NCI-H2081 (cell line): ENCODE measurements at regions not wholly inside any gene's neighbourhood (a gene's known extent, or its start where the extent isn't known, plus 50 kb on each side); places are given as distances from the start of the nearest gene placed in this dataset.
"Not testable (repeated sequence)": the region's sequence is repeated elsewhere in the genome, so short reads cannot be mapped to it uniquely, and the experiment has no call there.

Experiments
- DNase-seq, 2 experiments: peaks; one replicate each; lab custom pipeline; 2025; lab: John Stamatoyannopoulos, UW

DNA sequence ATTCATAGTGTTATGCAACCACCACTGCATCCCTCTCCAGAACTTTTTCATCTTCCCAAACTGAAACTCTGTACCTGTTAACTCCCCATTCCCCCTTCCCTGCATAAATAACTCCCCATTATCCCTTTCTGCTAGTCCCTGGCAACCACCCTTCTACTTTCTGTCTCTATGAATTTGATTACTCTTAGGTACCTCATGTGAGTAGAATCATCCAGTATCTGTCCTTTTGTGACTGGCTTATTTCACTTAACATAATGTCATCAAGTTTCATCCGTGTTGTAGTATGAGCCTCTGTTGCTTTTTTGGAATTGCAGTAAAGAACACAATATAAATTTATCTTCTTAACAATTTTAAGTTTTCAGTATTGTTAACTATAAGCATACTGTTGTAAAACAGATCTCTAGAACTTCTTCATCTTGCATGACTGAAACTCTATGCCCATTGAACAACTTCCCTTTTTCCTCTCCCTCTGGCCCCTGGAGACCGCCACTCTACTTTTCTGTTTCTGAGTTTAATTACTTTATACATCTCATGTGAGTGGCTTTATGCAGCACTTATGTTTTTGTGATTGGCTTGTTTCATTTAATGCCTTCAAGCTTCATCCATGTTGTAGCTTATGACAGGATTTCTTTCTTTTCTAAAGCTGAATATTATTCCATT lies 87.3 kb upstream of the ABCC4 start:
- DNase-seq = no peak

DNA sequence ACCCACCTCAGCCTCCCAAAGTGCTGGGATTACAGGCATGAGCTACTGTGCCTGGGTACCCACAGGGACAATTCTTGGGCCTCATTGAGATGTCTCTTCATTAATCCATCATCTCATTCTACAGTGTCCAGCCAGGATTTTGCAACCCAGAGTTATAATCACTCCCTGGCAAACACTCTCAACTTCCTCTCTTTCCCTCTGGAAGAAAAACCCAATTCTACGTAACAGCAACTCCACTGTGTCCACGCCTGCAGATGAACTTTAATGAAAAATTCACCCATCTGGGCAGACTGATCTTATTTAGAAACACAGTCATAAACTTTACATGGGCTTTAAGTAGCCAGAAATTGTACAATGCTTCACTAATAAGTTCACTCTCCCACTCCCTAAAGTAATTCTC lies 90.1 kb upstream of the ABCC4 start:
- DNase-seq = no peak

DNA sequence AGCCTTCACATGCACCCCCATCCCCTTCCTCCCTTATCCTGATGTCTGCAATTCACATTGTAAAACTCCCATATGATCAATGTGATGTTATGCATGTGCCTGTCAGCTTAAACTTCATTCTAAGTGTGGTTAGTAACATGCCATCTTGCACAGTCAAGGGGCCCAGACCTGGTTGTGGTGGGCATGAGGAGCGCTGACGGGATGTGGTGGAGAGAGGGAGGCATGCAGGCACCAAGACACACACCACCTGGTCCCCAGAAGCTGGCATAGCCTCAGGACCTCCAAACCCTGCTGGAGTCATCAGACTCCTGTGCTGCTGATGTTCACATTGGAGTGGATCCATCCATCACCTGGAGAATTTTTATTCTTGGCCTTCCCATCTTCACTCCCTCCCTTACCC lies 90.5 kb upstream of the ABCC4 start:
- DNase-seq = no peak

DNA sequence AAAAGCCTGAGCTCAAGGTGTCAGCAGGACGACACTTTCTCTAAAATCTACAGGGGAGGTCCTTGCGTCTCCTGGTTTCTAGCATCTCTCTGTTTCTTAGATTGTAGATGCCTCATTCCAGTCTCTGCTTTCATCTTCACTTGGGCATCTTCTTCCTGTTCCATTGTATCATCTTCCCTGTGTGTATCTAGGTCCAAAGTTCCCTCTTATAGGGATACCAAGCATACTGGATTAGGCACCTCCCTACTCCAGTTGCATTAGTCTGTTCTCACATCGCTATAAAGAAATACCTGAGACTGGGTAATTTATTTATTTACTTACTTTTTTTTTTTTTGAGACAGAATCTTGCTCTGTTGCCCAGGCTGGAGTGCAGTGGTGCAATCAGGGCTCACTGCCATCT lies 91.3 kb upstream of the ABCC4 start:
- no peak for DNase-seq

DNA sequence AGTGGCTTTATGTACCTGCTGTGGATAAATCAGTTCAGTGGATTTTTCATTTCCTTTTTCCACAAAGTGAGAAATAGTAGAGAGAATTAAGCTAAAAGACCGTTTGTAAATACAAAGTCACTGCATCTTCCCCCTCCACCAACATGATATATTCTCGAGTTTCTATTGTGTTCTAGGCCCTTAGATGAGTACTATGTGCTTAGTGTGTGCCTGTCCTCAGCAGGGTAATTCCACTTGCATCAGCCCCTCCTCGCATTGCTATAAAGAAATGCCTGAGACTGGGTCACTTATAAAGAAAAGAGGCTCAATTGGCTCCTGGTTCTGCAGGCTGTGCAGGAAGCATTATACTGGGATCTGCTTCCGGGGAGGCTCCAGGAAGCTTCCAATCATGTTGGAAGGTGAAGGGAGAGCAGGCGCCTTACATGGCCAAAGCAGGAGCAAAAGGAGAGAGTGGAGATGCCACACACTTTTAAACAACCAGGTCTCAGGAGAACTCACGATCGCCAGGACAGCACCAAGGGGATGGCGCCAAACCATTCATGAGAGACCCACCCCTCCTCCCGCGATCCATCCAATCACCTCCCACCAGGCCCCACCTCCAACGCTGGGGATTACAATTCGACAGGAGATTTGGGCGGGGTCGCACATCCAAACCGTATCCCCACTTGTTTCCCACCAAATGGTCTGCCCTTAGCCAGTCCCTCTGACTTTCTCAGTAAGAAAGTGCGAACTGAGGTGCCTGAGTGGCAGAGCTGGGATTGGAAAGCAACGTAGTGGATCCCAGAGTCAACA lies 102.3 kb upstream of the ABCC4 start:
- DNase-seq = no peak

DNA sequence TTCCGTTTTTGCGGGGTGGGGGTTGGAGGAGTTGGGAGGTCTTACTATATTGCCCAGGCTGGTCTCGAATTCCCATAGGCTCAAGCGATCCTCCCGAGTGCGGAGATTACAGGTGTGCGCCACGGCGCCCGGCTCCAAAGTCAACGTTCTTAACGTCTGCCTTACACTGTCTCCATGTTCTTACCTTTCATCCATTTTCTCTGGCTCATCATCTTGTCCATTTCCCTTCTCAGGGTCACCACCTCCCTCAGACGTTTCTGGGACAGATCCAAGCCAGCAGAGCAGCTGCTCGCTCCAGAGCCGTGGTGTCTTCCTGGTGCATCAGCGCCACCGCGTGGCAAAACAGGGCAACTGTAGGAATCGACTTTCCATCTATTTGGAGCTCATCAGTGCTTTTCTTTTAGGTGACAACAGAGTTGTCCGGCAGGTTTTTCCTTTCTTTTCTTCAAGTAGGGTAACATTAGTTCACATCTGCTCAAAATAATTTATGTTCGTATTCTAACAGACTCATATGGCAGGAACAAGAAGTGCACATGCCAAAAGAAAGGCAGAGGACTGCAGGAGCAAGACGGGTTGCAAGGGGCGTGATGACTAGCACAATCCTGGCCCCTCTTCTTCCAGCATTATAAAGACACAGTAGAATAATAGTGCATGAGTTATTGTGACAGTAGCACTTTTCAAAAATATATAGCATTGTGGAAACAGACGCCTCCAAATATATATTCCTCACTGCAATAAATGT lies 103.1 kb upstream of the ABCC4 start:
- peak; percentile 64 to 79 for DNase-seq

DNA sequence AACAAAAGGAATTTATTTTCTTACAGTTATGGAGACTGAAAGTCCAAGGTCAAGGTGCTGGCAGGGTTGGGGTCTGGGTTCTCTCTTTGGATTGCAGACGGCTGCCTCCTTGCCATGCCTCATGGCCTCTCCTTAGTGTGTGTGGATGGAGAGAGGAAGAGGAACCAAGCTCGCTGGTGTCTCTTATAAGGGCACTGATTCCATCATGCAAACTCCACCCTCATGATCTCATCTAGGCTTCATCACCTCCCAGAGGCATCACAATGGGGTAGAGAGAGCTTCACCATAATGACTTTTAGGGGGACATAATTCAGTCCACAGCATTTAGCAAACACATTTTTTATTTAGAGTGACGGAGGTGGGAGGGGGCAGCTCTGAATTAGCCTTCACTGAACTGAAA lies 104.9 kb upstream of the ABCC4 start:
- no peak for DNase-seq

DNA sequence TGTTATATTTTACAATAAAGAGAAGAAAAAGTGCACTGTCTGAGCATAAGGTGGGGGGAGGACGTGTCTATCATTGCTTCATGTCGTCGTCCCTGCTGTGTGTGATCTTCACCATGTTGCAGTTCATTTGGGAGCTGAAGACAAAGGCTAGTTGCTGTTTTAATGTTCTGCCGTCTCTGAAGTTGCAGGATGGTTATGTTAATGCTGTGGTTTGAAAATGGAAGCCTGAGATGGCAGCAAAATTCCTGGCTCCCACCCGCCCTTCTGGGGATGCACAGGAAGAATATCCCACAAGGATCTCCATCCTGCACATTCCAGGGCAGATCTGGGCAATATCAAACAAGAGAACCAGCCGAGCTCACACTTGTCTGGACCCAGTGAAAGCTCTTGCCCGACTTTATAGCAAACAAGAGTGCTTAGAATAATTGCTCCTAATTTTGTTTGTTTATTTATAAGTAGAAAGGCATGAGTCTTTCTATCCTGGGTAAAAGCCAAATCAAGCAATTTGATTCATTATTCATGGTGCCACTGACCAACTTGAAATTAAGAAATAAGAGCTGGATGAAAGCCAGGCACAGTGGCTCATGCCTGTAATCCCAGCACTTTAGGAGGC lies 110.3 kb upstream of the ABCC4 start:
- DNase-seq = no peak

DNA sequence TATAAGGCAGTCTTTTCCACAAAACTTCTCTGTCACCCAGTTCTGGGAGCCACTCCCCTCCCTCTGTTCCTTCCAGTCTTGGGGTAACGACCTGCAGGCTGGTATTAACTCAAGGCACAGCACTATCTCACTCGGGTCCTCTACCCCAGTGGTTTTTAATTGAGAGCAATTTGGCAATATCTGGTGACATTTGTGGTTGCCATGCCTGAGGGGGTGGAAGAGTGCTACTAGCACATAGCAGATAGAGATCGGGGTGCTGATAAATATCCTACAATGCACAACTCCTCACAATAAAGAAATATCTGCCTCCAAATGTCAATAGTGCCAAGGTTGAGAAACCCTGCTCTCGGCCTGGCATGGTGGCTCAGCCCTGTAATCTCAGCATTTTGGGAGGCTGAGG lies 117.7 kb upstream of the ABCC4 start:
- DNase-seq = no peak

DNA sequence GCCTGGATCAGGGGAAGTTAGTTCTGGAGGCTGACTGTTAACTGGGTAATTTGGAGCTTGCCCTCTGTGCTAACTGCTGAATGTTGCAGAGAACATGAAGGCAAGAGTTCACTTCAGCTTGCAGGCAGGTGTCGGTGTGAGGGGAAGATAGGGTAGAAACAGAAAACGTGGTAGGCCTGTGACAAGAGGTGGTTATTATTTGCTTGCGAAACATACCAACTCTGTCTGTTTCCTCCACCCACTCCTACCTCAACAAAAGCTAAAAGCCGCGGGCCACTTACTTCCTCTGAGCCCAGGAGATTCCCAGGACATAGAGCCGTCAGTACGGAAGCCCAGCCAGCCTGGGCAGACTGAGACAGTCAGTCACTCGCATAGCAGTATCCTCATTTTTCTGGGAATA lies 119.2 kb upstream of the ABCC4 start:
- no peak for DNase-seq

DNA sequence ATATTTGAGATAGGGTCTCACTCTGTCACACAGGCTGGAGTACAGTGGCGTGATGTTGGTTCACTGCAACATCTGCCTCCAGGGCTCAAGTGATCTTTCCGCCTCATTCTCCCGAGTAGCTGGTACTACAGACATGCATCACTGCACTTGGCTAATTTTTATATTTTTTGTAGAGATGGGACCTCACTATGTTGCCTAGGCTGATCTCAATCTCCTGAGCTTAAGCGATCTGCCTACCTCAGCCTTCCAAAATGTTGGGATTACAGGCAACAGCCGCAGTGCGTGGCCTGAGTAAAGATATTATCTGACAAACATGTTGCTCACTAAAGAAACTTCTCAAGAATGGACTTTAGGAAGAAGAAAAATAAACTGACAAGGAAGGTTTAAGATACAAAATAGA lies 125.4 kb upstream of the ABCC4 start:
- no peak for DNase-seq

DNA sequence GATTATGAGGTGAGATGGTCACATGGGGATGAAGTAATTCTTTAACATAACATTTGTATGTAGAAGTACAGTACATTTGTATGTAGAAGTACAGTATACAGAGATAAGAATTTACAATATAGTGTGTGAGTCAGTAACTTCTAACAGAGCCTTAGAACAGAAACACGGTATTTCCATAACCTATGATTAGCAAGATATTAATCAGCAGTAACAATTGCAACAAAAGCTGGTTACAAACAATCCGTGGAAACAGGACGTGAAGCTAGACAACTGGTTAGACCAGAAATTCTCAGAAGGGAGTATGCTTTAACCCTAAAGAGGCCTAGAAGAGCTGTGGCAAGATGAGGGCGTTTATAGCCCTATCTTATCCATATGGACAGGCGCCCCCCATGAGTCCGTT lies 122.0 kb upstream of the CLDN10 start:
- DNase-seq = not testable (repeated sequence)

DNA sequence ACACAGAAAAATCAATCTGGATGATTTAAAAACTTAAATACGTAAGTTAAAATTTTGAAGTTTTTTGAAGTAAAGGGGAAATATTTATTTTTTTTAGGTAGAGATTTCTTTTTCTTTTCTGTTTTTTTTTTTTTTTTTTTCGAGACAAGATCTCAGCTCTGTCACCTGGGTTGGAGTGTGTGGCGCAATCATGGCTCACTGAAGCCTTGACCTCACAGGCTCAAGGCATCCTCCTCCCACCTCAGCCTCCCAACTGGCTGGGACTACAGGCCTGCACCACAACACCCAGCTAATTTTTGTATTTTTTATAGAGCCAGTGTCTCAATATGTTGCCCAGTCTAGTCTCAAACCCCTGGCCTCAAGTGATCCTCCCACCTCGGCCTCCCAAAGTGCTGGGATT lies 120.4 kb upstream of the CLDN10 start:
- DNase-seq = no peak

DNA sequence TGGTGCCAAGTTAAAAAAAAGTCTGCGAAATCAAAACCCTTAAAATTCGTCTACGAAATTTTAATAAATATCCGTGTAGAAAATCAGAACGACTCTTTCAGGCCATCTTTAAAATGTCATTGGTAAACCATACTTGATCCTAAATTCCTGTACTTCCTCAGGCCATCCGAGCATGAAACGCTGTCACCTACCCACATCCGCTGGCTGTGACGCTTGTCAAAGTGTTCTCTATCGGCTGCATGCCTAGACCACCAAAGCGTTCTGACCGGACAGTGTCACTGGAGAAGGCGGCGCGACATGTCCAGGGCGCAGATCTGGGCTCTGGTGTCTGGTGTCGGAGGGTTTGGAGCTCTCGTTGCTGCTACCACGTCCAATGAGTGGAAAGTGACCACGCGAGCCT lies 119.0 kb upstream of the CLDN10 start:
- no peak for DNase-seq

DNA sequence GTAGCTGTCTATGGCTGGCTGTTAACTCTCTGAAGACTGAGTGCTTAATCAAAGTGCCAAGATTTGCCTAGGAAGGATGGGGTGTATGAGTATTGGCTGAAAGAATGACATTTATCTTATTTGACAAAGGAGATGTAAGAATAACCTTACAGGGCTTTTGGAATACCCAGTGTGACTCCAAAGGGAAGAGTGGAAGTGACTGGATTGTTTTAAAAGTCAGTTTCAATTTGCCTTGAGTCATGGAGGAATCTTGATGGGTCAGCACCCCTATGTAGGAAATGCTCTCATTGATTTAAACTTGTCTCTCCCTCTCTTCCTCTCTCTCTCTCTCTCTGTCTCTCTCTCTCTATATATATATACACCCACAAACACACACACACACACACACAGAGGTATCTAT lies 118.4 kb upstream of the CLDN10 start:
- no peak for DNase-seq

DNA sequence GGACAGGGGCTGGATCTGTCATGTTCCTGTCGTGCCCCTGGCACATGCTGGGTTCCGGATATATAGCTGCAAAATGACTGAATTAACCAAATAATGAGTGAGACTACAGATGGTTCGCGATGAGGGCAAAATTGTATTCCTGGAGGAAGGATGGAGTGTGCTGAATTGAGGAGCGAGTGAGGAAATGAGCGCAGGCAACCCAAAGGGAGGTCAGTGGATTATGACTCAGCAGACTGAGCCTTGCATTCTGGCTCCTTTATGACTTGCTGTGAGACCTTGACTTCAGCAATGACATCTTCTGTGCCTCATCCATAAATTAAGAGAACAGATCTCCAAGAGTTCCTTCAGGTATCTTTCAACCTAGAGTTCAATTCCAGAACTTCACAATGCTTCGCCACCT lies 115.0 kb upstream of the CLDN10 start:
- no peak for DNase-seq

DNA sequence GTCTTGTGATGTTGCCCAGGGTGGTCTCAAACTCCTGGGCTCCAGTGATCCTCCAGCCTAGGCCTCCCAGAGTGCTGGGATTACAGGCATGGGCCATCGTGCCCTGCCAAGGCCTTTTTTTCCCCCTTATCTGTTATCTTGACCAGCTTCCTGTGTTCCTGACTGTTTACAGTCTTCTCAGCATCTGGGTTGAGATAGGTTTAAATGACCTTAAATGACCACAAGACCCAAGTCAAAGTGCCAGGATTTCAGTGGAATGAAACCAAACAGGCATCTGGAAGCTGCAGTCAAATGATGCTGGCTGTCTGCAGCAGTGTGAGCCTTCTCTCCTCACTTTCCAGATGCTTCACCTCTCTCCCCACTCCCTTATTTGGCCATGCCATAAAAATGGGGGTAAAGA lies 114.2 kb upstream of the CLDN10 start:
- DNase-seq = no peak

DNA sequence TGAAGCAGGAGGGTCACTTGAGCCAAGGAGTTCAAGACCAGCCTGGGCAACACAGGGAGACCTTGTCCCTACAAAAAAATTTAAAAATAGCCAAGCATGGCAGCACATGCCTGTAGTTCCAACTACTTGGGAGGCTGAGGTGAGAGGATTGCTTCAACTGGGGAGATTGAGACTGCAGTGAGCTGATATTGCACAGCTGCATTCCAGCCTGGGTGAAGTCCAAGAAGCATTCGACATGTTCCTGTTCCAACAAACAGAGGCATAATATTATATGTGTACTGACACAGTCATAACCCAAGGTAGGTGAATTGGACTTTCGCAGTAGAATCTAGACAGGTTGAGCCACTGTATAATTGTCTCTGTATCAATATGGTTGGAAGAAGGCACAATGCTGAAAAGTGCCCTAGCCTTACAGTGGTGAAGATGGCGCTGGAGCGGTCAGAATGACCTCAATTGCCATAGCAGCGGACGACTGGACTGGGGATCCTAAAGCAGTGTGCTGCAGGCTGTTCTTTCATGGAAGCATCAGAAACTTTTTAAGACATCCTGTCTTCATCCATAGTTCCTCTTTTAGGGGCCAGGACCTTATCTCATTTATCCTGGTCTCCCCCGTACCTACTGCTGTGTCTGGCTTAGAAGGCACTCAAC lies 112.0 kb upstream of the CLDN10 start:
- DNase-seq = no peak

DNA sequence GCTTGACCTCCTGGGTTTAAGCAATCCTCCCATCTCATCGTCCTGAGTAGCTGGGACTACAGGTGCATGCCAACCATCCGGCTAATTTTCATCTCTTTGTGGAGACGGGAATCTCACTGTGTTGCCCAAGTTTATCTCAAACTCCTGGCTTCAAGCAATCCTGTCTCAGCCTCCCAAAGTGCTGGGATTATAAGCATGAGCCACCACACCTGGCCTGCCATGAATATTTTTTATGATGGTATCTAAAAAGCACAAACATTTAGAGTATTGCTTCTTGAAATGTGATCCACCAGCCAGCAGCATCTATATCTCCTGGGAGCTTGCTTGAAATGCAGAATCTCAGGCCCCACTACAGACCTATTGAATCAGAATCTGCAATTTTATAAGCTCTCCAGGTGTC lies 111.2 kb upstream of the CLDN10 start:
- DNase-seq = no peak

DNA sequence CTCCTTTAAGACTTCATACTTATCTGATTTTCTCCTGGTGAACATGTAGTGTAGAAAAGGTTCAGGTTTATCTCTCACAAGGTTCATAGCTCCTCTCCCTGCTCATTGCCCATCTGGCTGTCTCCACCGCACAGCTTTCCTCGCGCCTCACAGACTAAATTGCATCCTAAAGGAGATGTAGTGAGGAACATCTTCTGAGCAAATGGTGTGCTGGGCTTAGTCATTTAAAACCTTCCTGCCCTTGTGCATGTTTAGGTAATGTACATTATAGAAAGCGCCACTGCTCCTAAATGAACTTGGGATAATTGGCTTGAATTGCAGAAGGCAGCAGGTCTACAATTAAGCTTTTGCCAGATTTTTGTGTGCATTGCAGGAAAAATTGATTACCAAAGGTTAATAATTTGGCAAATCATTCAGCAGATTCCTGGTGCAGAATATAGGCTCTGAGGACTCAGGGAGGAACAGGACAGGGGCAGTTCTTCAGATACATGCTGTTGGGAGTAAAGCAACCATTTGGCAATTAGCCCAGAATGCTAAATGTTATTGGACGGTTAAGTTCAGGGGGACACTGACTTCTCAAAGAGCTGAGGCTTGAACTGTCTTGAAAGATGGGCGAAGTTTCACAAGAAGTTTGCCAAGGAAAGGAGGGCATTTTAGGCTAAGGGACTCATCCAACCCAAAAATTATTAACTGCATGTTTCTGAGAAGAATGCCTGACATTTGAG lies 108.4 kb upstream of the CLDN10 start:
- no peak for DNase-seq

DNA sequence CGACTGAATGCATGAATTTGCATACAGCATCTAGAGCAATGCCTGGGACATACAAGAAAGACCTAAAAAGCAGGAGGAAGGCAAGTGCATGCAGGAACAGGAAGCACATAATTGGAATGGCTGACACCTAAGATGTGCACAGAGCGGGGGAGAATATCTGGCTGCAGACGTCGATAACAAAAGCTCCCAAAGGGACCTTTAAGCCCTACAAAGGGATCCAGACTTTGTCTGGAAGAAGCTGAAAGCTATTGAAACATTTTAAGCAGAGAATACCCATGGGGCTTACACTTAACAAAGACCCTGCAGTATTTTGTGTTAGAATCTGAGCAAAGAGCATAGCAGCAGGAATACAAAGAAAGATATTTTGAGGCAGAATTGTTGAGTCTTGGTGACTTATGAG lies 107.4 kb upstream of the CLDN10 start:
- no peak for DNase-seq

DNA sequence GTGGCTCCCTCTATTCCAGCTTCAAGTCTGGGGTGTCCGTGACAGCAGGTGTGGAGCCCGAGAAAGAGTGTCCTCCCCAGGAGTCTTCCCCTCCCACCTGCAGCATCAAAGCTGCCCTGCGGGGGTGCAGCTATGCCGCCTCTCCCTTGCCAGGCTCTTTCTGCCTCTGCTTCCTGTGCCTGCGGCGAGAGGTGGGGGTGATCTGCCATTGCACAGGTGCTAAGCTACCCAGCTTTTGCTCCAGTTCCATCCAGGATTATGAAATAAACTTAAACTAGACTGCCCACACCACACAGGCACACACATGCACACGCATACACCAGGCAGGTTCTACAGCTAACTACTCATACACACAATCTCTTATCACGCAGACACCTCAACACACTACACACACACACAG lies 104.7 kb upstream of the CLDN10 start:
- DNase-seq = peak in 1 of 2 experiments; percentile 16
